Upper lobe of left lung (tissue), 4 donors: ENCODE measurements at regions not wholly inside any gene's neighbourhood (a gene's known extent, or its start where the extent isn't known, plus 50 kb on each side); places are given as distances from the start of the nearest gene placed in this dataset.

ENCODE experiments used
- CTCF ChIP-seq, 6 experiments: fragments of 450-650 bp in 4 of 6; fragments of 200-600 bp in 2 of 6; sonication (generic) in 2 of 6; IDR thresholded peaks; one replicate each; pipeline ENCODE4 v1.5.1; 2016 to 2019; ENCODE audit warnings: antibody characterized with exemption in 6 of 6
- POLR2A ChIP-seq, 4 donors: fragments of 450-650 bp; IDR thresholded peaks; one replicate each; pipeline ENCODE4 v1.5.1; 2016 to 2017; ENCODE audit warnings: antibody characterized with exemption in 4 of 4, mild to moderate bottlenecking in 2 of 4

GRCh38 chr2:8547284-8548064 lies 134.4 kb upstream of the ID2 start:
- TF ChIP-seq CTCF (IDR thresholded peaks at IDR 0.05): no peak
- TF ChIP-seq POLR2A (IDR thresholded peaks at IDR 0.05): no peak
